ENCODE measurements at regions not wholly inside any gene's neighbourhood (a gene's known extent, or its start where the extent isn't known, plus 50 kb on each side); places are given as distances from the start of the nearest gene placed in this dataset.

DNA sequence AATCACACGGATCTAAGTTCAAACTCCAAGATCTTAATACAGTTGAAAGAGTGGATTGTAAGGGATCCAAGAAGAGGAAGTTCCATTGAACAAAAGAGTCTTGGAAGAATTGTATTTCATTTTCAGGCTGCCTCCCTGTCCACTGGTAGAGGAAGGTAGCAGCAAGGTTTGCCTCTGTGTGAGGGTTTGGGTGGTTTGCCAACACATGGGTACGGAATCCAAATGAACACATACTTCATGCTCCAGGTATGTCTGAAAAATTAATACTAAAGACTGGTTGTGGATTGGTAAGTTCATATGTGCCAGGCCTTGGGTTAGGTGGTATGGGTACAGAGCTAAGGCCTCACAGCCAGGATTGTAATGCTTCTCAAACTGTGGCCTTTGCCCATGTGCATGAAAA, 523.6 kb upstream of the BOD1L1 start (continued):
- TF ChIP-seq, protein P1, sequence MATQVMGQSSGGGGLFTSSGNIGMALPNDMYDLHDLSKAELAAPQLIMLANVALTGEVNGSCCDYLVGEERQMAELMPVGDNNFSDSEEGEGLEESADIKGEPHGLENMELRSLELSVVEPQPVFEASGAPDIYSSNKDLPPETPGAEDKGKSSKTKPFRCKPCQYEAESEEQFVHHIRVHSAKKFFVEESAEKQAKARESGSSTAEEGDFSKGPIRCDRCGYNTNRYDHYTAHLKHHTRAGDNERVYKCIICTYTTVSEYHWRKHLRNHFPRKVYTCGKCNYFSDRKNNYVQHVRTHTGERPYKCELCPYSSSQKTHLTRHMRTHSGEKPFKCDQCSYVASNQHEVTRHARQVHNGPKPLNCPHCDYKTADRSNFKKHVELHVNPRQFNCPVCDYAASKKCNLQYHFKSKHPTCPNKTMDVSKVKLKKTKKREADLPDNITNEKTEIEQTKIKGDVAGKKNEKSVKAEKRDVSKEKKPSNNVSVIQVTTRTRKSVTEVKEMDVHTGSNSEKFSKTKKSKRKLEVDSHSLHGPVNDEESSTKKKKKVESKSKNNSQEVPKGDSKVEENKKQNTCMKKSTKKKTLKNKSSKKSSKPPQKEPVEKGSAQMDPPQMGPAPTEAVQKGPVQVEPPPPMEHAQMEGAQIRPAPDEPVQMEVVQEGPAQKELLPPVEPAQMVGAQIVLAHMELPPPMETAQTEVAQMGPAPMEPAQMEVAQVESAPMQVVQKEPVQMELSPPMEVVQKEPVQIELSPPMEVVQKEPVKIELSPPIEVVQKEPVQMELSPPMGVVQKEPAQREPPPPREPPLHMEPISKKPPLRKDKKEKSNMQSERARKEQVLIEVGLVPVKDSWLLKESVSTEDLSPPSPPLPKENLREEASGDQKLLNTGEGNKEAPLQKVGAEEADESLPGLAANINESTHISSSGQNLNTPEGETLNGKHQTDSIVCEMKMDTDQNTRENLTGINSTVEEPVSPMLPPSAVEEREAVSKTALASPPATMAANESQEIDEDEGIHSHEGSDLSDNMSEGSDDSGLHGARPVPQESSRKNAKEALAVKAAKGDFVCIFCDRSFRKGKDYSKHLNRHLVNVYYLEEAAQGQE (IDR thresholded peaks at IDR 0.05; ENCODE audit: unreplicated experiment), result no peak
- TF ChIP-seq NANOG (IDR thresholded peaks at IDR 0.05; ENCODE audit: borderline replicate concordance), result no peak
- TF ChIP-seq, protein P2, sequence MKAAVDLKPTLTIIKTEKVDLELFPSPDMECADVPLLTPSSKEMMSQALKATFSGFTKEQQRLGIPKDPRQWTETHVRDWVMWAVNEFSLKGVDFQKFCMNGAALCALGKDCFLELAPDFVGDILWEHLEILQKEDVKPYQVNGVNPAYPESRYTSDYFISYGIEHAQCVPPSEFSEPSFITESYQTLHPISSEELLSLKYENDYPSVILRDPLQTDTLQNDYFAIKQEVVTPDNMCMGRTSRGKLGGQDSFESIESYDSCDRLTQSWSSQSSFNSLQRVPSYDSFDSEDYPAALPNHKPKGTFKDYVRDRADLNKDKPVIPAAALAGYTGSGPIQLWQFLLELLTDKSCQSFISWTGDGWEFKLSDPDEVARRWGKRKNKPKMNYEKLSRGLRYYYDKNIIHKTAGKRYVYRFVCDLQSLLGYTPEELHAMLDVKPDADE (IDR thresholded peaks at IDR 0.05), result no peak
- TF ChIP-seq, protein P3, sequence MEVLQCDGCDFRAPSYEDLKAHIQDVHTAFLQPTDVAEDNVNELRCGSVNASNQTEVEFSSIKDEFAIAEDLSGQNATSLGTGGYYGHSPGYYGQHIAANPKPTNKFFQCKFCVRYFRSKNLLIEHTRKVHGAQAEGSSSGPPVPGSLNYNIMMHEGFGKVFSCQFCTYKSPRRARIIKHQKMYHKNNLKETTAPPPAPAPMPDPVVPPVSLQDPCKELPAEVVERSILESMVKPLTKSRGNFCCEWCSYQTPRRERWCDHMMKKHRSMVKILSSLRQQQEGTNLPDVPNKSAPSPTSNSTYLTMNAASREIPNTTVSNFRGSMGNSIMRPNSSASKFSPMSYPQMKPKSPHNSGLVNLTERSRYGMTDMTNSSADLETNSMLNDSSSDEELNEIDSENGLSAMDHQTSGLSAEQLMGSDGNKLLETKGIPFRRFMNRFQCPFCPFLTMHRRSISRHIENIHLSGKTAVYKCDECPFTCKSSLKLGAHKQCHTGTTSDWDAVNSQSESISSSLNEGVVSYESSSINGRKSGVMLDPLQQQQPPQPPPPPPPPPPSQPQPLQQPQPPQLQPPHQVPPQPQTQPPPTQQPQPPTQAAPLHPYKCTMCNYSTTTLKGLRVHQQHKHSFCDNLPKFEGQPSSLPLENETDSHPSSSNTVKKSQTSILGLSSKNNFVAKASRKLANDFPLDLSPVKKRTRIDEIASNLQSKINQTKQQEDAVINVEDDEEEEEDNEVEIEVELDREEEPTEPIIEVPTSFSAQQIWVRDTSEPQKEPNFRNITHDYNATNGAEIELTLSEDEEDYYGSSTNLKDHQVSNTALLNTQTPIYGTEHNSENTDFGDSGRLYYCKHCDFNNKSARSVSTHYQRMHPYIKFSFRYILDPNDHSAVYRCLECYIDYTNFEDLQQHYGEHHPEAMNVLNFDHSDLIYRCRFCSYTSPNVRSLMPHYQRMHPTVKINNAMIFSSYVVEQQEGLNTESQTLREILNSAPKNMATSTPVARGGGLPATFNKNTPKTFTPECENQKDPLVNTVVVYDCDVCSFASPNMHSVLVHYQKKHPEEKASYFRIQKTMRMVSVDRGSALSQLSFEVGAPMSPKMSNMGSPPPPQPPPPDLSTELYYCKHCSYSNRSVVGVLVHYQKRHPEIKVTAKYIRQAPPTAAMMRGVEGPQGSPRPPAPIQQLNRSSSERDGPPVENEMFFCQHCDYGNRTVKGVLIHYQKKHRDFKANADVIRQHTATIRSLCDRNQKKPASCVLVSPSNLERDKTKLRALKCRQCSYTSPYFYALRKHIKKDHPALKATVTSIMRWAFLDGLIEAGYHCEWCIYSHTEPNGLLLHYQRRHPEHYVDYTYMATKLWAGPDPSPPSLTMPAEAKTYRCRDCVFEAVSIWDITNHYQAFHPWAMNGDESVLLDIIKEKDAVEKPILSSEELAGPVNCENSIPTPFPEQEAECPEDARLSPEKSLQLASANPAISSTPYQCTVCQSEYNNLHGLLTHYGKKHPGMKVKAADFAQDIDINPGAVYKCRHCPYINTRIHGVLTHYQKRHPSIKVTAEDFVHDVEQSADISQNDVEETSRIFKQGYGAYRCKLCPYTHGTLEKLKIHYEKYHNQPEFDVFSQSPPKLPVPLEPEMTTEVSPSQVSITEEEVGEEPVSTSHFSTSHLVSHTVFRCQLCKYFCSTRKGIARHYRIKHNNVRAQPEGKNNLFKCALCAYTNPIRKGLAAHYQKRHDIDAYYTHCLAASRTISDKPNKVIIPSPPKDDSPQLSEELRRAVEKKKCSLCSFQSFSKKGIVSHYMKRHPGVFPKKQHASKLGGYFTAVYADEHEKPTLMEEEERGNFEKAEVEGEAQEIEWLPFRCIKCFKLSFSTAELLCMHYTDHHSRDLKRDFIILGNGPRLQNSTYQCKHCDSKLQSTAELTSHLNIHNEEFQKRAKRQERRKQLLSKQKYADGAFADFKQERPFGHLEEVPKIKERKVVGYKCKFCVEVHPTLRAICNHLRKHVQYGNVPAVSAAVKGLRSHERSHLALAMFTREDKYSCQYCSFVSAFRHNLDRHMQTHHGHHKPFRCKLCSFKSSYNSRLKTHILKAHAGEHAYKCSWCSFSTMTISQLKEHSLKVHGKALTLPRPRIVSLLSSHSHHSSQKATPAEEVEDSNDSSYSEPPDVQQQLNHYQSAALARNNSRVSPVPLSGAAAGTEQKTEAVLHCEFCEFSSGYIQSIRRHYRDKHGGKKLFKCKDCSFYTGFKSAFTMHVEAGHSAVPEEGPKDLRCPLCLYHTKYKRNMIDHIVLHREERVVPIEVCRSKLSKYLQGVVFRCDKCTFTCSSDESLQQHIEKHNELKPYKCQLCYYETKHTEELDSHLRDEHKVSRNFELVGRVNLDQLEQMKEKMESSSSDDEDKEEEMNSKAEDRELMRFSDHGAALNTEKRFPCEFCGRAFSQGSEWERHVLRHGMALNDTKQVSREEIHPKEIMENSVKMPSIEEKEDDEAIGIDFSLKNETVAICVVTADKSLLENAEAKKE (CRISPR knock-in tag; IDR thresholded peaks at IDR 0.05), result no peak

Data from GM23338 (cell line).